ENCODE measurements at regions not wholly inside any gene's neighbourhood (a gene's known extent, or its start where the extent isn't known, plus 50 kb on each side); places are given as distances from the start of the nearest gene placed in this dataset.

DNA sequence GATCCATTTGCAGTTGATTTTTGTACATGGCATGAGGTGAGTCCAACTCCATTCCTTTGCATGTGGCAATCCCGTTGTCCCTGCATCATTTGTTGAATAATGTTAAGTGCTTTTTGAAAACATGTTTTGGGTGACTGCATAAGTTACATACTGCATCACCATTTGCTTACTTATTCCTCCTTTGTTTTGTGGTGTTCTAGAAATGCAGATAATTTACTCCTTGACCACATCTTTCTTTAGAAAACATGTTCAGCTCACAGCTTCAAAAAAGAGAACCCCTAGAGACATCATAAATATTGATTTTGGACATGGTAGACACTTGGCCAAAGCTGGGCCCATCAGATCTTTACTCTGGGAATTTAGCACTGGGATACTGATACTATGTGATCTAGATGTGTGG lies 135.3 kb upstream of the DAZL start:
- no peaks in the 10 kb centered on the region for H3K36me3 ChIP-seq (ENCODE audit: insufficient read depth, low read depth, low read length)
- H3K9ac ChIP-seq (ENCODE audit: low read depth, low read length), result no peak overlapping the region
- H3K27me3 ChIP-seq (ENCODE audit: insufficient read depth, low read length), result no peaks in the 10 kb centered on the region
- no peak overlapping the region for H3K27ac ChIP-seq (ENCODE audit: low read length)
- no peaks in the 10 kb centered on the region for H3K4me1 ChIP-seq (ENCODE audit: insufficient read depth, low read length)
- no peak overlapping the region for H3K4me3 ChIP-seq (ENCODE audit: low read length)
- H3K9me3 ChIP-seq (ENCODE audit: insufficient read depth, low read depth, low read length), result peaks cover 10% of the 10 kb centered on the region; the same call in 1 of the 2 replicates

DNA sequence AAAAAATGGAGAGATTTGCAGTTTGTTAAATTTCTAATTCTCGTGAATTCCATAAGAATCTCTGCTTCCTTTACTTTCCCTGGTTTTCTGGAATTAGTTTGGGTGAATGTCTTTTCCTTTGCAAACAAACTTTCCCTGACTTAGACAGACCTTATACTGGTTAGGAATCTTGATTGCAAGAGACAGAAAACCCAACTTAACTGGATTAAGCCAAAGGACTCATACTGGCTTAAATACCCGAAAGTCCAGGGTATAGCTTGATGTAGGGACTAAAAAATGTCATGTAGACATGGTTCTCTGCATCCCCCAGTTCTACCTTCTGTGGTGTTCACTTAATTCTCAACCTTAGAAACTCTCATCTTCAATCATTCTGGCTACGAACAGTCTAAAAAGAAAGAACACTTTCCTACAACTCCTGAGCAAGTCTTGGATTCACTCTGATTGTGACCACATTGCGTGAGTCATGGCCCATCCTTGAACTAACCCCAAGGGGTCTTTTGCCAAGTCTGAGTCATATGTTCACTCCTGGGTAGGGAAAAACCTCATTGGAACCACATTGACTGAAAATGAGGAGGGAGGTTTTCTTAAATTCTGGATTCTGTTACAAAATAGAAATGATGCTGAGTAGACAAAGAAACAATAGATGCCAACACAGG lies 136.0 kb upstream of the DAZL start:
- Histone ChIP-seq H3K27ac (ENCODE audit: low read length) (no peak overlapping the region), H3K36me3 (ENCODE audit: insufficient read depth, low read depth, low read length) (no peaks in the 10 kb centered on the region), H3K9me3 (ENCODE audit: insufficient read depth, low read depth, low read length) (peaks cover 10% of the 10 kb centered on the region; the same call in 1 of the 2 replicates), H3K27me3 (ENCODE audit: insufficient read depth, low read length) (no peaks in the 10 kb centered on the region), H3K4me3 (ENCODE audit: low read length) (no peak overlapping the region), H3K4me1 (ENCODE audit: insufficient read depth, low read length) (no peaks in the 10 kb centered on the region), H3K9ac (ENCODE audit: low read depth, low read length) (no peak overlapping the region)

DNA sequence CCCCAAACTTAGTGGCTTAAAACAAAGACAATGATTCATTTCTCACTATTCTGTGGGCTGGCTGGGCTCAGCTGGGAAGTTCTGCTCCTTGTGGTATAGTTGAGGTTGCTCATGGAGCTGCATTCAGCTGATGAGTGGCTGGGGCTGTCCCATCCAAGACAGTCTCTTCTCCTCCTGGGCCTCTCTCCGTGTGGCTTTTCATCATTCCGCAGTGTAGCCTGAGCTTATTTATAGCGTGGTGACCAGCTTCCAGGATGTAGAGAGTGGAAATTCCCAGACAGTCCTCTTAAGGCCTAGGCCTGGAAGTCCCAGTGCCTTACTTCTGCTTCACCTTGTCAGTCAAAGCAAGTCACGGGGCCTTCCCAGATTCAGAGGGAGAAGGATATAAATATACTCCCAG lies 136.7 kb upstream of the DAZL start:
- Histone ChIP-seq H3K4me3 (ENCODE audit: low read length) (no peak overlapping the region), H3K9me3 (ENCODE audit: insufficient read depth, low read depth, low read length) (peaks cover 10% of the 10 kb centered on the region; the same call in 1 of the 2 replicates), H3K27me3 (ENCODE audit: insufficient read depth, low read length) (no peaks in the 10 kb centered on the region)

DNA sequence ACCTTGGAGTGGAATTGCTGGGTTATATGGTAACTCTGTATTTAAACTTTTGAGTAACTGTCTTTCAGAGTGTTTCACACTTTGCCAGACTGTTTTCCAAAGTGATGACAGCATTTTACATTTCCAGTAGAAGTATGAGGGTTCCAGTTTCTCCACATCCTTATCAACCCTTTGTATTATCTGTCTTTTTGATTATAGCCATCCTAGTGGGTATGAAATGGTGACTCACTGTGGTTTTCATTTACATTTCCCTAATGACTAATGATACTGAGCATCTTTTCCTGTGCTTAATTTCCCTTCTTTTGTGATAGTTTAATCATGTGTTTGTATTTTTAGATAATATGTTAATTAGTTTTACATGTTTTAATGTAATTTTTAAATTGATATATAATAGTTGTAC lies 138.1 kb upstream of the DAZL start:
- H3K27me3 ChIP-seq (ENCODE audit: insufficient read depth, low read length), result no peaks in the 10 kb centered on the region
- H3K4me3 ChIP-seq (ENCODE audit: low read length), result no peak overlapping the region
- H3K36me3 ChIP-seq (ENCODE audit: insufficient read depth, low read depth, low read length), result no peaks in the 10 kb centered on the region
- H3K9ac ChIP-seq (ENCODE audit: low read depth, low read length), result no peak overlapping the region
- H3K27ac ChIP-seq (ENCODE audit: low read length), result no peak overlapping the region
- H3K4me1 ChIP-seq (ENCODE audit: insufficient read depth, low read length), result no peaks in the 10 kb centered on the region
- peaks cover 10% of the 10 kb centered on the region; the same call in 1 of the 2 replicates for H3K9me3 ChIP-seq (ENCODE audit: insufficient read depth, low read depth, low read length)

More for the DNA sequence above, 136.7 kb upstream of the DAZL start:
- H3K4me1 ChIP-seq (ENCODE audit: insufficient read depth, low read length), result no peaks in the 10 kb centered on the region
- no peaks in the 10 kb centered on the region for H3K36me3 ChIP-seq (ENCODE audit: insufficient read depth, low read depth, low read length)
- H3K9ac ChIP-seq (ENCODE audit: low read depth, low read length), result no peak overlapping the region
- H3K27ac ChIP-seq (ENCODE audit: low read length), result no peak overlapping the region

DNA sequence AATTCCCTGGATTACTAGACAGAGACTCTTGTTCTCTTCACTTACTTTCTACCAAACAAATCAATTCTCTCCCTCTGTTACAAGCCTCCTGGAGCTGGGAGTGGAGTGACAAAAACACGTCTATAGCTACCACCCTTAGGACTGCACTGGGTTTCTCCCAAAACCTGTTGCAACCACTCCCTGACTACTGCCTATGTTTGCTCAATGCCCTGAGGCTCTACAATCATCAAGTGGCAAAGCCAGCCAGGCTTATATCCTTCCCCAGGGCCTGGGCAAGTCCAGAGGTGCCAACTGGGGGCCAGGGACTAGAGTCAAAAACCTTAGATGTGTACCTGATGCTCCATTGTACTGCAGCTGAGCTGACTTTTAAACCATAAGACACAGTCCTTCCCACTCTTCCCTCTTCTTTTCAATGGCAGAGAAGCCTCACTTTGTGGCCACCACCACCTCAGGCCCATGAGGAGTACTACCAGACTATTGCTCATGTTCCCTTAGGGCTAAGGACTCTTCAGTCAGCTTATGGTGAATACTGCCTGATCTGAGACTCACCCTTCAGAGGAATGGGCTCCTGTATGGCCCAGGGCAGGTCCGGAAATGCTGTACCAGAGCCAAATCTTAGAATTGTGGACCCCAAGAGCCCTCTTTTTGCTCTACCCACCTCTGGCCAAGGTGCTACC lies 125.4 kb upstream of the PLCL2 start:
- Histone ChIP-seq H3K36me3 (ENCODE audit: insufficient read depth, low read depth, low read length) (no peaks in the 10 kb centered on the region), H3K9me3 (ENCODE audit: insufficient read depth, low read depth, low read length) (no peaks in the 10 kb centered on the region), H3K4me1 (ENCODE audit: insufficient read depth, low read length) (peaks cover 1% of the 10 kb centered on the region; the same call in 1 of the 2 replicates), H3K27ac (ENCODE audit: low read length) (no peak overlapping the region), H3K4me3 (ENCODE audit: low read length) (no peak overlapping the region), H3K9ac (ENCODE audit: low read depth, low read length) (no peak overlapping the region), H3K27me3 (ENCODE audit: insufficient read depth, low read length) (no peaks in the 10 kb centered on the region)

DNA sequence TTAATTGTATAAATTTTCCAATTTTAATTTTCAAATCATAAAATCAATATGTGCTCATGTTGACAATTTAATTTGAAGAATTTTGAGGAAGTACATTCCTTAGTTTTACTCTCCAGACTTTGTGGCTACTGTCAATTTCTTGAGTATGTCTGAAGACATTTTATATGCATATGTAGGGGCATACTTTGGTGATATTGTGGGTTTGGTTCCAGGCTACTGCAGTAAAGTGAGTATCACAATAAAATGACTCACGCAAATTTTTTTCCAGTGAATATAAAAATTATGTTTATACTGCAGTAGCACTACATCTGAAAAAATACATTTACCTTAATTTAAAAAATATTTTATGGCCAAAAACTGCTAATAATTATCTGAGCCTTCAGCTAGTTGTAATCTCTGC lies 123.2 kb upstream of the PLCL2 start:
- no peaks in the 10 kb centered on the region for H3K36me3 ChIP-seq (ENCODE audit: insufficient read depth, low read depth, low read length)
- H3K27ac ChIP-seq (ENCODE audit: low read length), result no peak overlapping the region
- no peaks in the 10 kb centered on the region for H3K9me3 ChIP-seq (ENCODE audit: insufficient read depth, low read depth, low read length)
- no peak overlapping the region for H3K9ac ChIP-seq (ENCODE audit: low read depth, low read length)
- peaks cover 11% of the 10 kb centered on the region for H3K4me1 ChIP-seq (ENCODE audit: insufficient read depth, low read length)
- no peaks in the 10 kb centered on the region for H3K27me3 ChIP-seq (ENCODE audit: insufficient read depth, low read length)
- no peak overlapping the region for H3K4me3 ChIP-seq (ENCODE audit: low read length)

DNA sequence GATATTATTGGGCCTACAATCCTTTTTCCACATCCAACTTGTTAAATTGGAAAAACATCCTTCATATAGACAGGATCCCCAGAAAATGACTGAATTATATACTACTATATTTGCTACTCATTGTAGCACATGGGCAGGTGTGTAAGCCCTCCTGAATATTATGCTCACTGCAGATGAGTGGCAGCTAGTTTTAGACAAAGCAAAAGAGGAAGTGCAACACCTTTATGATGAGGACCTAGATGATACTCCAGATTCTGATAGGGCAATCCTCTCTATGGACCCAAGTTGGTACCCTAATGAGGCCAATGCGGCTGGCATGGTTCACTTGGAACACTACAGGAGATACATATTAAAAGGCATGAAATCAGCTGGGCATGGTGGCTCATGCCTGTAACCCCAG lies 119.1 kb upstream of the PLCL2 start:
- Histone ChIP-seq H3K4me3 (ENCODE audit: low read length) (no peak overlapping the region), H3K36me3 (ENCODE audit: insufficient read depth, low read depth, low read length) (no peaks in the 10 kb centered on the region), H3K4me1 (ENCODE audit: insufficient read depth, low read length) (peaks cover 19% of the 10 kb centered on the region), H3K9me3 (ENCODE audit: insufficient read depth, low read depth, low read length) (no peaks in the 10 kb centered on the region), H3K27ac (ENCODE audit: low read length) (no peak overlapping the region), H3K9ac (ENCODE audit: low read depth, low read length) (no peak overlapping the region), H3K27me3 (ENCODE audit: insufficient read depth, low read length) (no peaks in the 10 kb centered on the region)

DNA sequence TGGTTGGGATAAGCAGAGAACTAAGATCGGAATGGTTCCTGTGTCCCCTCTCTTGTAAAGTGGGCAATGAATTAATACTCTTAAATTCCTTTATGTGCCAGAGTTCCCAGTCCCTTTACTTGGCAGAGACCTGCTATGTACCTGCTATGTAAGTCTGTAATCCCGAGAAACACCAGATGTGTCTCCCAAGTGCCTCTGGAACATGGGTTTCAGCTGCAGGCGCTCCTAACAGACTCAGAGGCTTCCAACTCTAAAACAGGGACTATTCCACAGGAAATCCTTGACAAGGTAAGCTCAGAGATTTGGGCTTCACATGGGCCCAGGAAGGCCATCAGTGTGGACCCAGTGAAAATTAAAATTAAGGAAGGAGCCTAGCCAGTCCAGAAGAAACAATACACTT lies 117.7 kb upstream of the PLCL2 start:
- no peaks in the 10 kb centered on the region for H3K27me3 ChIP-seq (ENCODE audit: insufficient read depth, low read length)
- H3K9me3 ChIP-seq (ENCODE audit: insufficient read depth, low read depth, low read length), result no peaks in the 10 kb centered on the region
- no peak overlapping the region for H3K27ac ChIP-seq (ENCODE audit: low read length)
- H3K4me3 ChIP-seq (ENCODE audit: low read length), result no peak overlapping the region
- peaks cover 19% of the 10 kb centered on the region for H3K4me1 ChIP-seq (ENCODE audit: insufficient read depth, low read length)
- H3K36me3 ChIP-seq (ENCODE audit: insufficient read depth, low read depth, low read length), result no peaks in the 10 kb centered on the region
- no peak overlapping the region for H3K9ac ChIP-seq (ENCODE audit: low read depth, low read length)

DNA sequence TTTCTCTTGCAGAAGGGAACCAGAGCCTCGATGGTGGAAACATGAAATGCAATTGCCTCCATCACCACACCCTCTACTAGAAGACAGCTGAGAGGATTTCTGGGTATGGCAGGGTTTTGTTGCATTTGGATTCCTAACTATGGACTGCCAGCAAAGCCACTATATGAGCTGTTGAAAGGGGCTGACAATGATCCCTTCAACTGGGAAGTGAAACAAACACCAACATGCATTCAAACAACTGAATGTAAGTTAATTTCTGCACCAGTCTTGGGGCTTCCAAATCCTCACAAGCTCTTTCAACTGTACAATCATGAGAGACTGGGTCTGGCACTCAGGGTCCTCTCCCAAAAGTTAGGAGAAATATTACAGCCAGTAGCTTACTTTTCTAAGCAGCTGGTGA lies 116.7 kb upstream of the PLCL2 start:
- H3K9me3 ChIP-seq (ENCODE audit: insufficient read depth, low read depth, low read length), result no peaks in the 10 kb centered on the region
- no peak overlapping the region for H3K27ac ChIP-seq (ENCODE audit: low read length)
- H3K36me3 ChIP-seq (ENCODE audit: insufficient read depth, low read depth, low read length), result no peaks in the 10 kb centered on the region
- peaks cover 19% of the 10 kb centered on the region for H3K4me1 ChIP-seq (ENCODE audit: insufficient read depth, low read length)
- H3K9ac ChIP-seq (ENCODE audit: low read depth, low read length), result no peak overlapping the region
- no peaks in the 10 kb centered on the region for H3K27me3 ChIP-seq (ENCODE audit: insufficient read depth, low read length)
- H3K4me3 ChIP-seq (ENCODE audit: low read length), result no peak overlapping the region

DNA sequence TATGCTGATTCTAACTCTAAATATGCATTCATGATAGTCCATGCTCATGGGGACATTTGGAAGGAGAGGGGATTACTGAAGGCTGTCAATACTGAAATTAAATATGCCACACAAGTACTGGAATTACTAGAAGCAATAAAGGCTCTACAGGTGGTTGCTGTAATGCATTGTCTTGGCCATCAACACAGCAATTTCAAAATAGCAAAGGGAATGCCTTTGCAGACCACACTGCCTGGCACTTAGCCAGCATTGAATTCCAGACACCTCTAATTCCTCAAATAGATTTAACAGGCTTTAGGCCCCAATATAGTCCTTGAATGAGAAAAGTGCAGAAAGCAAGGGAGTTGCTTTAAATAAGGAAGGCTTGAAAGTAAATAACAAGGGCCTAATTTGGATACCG lies 115.8 kb upstream of the PLCL2 start:
- no peak overlapping the region for H3K4me3 ChIP-seq (ENCODE audit: low read length)
- H3K4me1 ChIP-seq (ENCODE audit: insufficient read depth, low read length), result peaks cover 19% of the 10 kb centered on the region
- no peak overlapping the region for H3K9ac ChIP-seq (ENCODE audit: low read depth, low read length)
- H3K27ac ChIP-seq (ENCODE audit: low read length), result no peak overlapping the region
- no peaks in the 10 kb centered on the region for H3K27me3 ChIP-seq (ENCODE audit: insufficient read depth, low read length)
- no peaks in the 10 kb centered on the region for H3K36me3 ChIP-seq (ENCODE audit: insufficient read depth, low read depth, low read length)
- H3K9me3 ChIP-seq (ENCODE audit: insufficient read depth, low read depth, low read length), result no peaks in the 10 kb centered on the region

DNA sequence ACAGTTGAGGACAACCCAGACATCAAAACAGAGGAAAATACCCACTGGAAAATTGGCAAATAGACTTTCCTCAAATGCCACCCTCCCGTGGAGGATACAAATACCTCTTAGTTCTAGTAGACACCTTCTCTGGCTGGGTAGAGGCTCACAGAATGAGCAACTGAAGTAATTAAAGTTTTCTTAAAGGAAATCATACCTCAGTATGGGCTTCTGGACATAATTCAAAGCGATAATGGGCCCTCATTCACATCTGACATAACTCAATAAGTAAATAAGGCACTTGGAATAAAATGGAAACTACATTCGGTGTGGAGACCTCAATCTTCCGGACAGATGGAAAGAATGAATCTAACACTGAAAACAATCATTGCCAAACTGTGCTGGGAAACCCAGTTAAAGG lies 115.2 kb upstream of the PLCL2 start:
- Histone ChIP-seq H3K4me1 (ENCODE audit: insufficient read depth, low read length) (peaks cover 16% of the 10 kb centered on the region), H3K27ac (ENCODE audit: low read length) (no peak overlapping the region), H3K27me3 (ENCODE audit: insufficient read depth, low read length) (no peaks in the 10 kb centered on the region)

DNA sequence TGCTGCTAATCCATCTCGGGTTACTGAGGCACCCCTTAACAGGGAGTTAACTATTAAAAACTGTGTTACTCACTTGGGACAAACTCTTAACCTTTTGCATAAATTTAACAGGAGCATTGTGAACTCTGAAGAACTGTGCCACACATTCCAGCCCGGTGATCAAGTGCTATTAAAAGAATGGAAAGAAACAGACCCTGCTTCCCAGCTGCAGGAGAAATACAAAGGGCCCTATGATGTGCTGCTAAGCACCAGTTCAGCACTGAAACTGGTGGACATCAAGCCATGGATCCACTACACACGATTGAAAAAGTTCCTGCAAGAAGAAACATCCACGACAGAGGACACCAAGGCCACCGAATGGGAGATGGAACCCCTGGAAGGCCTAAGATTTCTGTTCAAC lies 114.7 kb upstream of the PLCL2 start:
- Histone ChIP-seq H3K36me3 (ENCODE audit: insufficient read depth, low read depth, low read length) (no peaks in the 10 kb centered on the region), H3K9me3 (ENCODE audit: insufficient read depth, low read depth, low read length) (no peaks in the 10 kb centered on the region), H3K27ac (ENCODE audit: low read length) (no peak overlapping the region), H3K4me3 (ENCODE audit: low read length) (no peak overlapping the region), H3K27me3 (ENCODE audit: insufficient read depth, low read length) (no peaks in the 10 kb centered on the region), H3K4me1 (ENCODE audit: insufficient read depth, low read length) (peaks cover 11% of the 10 kb centered on the region), H3K9ac (ENCODE audit: low read depth, low read length) (no peak overlapping the region)

More for the DNA sequence above, 115.2 kb upstream of the PLCL2 start:
- H3K4me3 ChIP-seq (ENCODE audit: low read length), result no peak overlapping the region
- no peaks in the 10 kb centered on the region for H3K9me3 ChIP-seq (ENCODE audit: insufficient read depth, low read depth, low read length)
- no peaks in the 10 kb centered on the region for H3K36me3 ChIP-seq (ENCODE audit: insufficient read depth, low read depth, low read length)
- H3K9ac ChIP-seq (ENCODE audit: low read depth, low read length), result no peak overlapping the region

All from iPS-20b (cell line).